ENCODE measurements at regions not wholly inside any gene's neighbourhood (a gene's known extent, or its start where the extent isn't known, plus 50 kb on each side); places are given as distances from the start of the nearest gene placed in this dataset.

- H3K27ac Mint-ChIP-seq, result no peak overlapping the region
- TF ChIP-seq USF1 (CRISPR knock-in tag; IDR thresholded peaks at IDR 0.05), result no peak
- no peak for TF ChIP-seq NR1H2 (CRISPR knock-in tag; IDR thresholded peaks at IDR 0.05)
- no peak for TF ChIP-seq GABPB1 (CRISPR knock-in tag; IDR thresholded peaks at IDR 0.05)
- TF ChIP-seq HMGA2 (CRISPR knock-in tag; IDR thresholded peaks at IDR 0.05), result no peak
- TF ChIP-seq TCF7 (CRISPR knock-in tag; IDR thresholded peaks at IDR 0.05; ENCODE audit: low read depth), result no peak
- TF ChIP-seq ZBTB21 (CRISPR knock-in tag; IDR thresholded peaks at IDR 0.05; ENCODE audit: borderline replicate concordance), result no peak
- no peak for TF ChIP-seq PREB (CRISPR knock-in tag; IDR thresholded peaks at IDR 0.05; ENCODE audit: borderline replicate concordance)
- no peak for TF ChIP-seq ZNF263 (CRISPR knock-in tag; IDR thresholded peaks at IDR 0.05; ENCODE audit: low read depth)
- TF ChIP-seq GRHL2 (CRISPR knock-in tag; IDR thresholded peaks at IDR 0.05; ENCODE audit: insufficient replicate concordance, severe bottlenecking), result no peak
- no peak for TF ChIP-seq GTF2I (CRISPR knock-in tag; conservative IDR thresholded peaks at IDR 0.05)
- no peak for TF ChIP-seq CDX4 (CRISPR knock-in tag; IDR thresholded peaks at IDR 0.05; ENCODE audit: borderline replicate concordance)
- no peak for TF ChIP-seq ZBTB43 (CRISPR knock-in tag; IDR thresholded peaks at IDR 0.05)
- TF ChIP-seq ZNF121 (CRISPR knock-in tag; IDR thresholded peaks at IDR 0.05), result no peak
- no peak for TF ChIP-seq SP1 (CRISPR knock-in tag; conservative IDR thresholded peaks at IDR 0.05)
- TF ChIP-seq E2F5 (CRISPR knock-in tag; IDR thresholded peaks at IDR 0.05), result no peak
- CTCF ChIA-PET, result no interaction called here
- H3K4me1 Mint-ChIP-seq, result no peaks in the 10 kb centered on the region
- DNase-seq (ENCODE audit: low spot score) (no peak), ATAC-seq (no peak)
- peaks cover 18% of the 10 kb centered on the region; the same call in 1 of the 2 replicates for H3K9me3 Mint-ChIP-seq
- H3K27me3 Mint-ChIP-seq (ENCODE audit: low read depth), result no peaks in the 10 kb centered on the region
- no peak overlapping the region for H3K4me3 Mint-ChIP-seq
- POLR2A ChIA-PET, result no interaction called here
- H3K36me3 Mint-ChIP-seq, result no peaks in the 10 kb centered on the region
Observed at GRCh38 chr18:1652018-1652417, 747.3 kb downstream of the ADCYAP1 start.

GRCh38 chr18:1653873-1654272, 749.2 kb downstream of the ADCYAP1 start:
- H3K27ac Mint-ChIP-seq, result no peak overlapping the region
- DNase-seq (ENCODE audit: low spot score), result no peak
- no peaks in the 10 kb centered on the region for H3K4me1 Mint-ChIP-seq
- H3K36me3 Mint-ChIP-seq, result no peaks in the 10 kb centered on the region
- ChIA-PET POLR2A (no interaction called here), CTCF (interaction anchor here (0.6 kb wide), 1 partner anchor 250 kb away, joined by 3 read pairs; no protein-coding TSS in a partner anchor)
- ATAC-seq, result no peak
- no peak overlapping the region for H3K4me3 Mint-ChIP-seq
- H3K9me3 Mint-ChIP-seq, result peaks cover 14% of the 10 kb centered on the region; the same call in 1 of the 2 replicates
- H3K27me3 Mint-ChIP-seq (ENCODE audit: low read depth), result no peaks in the 10 kb centered on the region
- TF ChIP-seq TEAD1 (CRISPR knock-in tag; IDR thresholded peaks at IDR 0.05) (no peak), EMX1 (CRISPR knock-in tag; IDR thresholded peaks at IDR 0.05) (no peak), JAZF1 (CRISPR knock-in tag; IDR thresholded peaks at IDR 0.05) (no peak), ZNF232 (CRISPR knock-in tag; IDR thresholded peaks at IDR 0.05) (no peak), TEAD4 (CRISPR knock-in tag; IDR thresholded peaks at IDR 0.05) (no peak), ZNF425 (CRISPR knock-in tag; conservative IDR thresholded peaks at IDR 0.05) (no peak), MLX (CRISPR knock-in tag; IDR thresholded peaks at IDR 0.05) (no peak), ELF4 (CRISPR knock-in tag; IDR thresholded peaks at IDR 0.05; ENCODE audit: low read depth) (no peak), ZNF423 (CRISPR knock-in tag; IDR thresholded peaks at IDR 0.05) (no peak), CDX4 (CRISPR knock-in tag; IDR thresholded peaks at IDR 0.05; ENCODE audit: borderline replicate concordance) (no peak), ZNF396 (CRISPR knock-in tag; IDR thresholded peaks at IDR 0.05; ENCODE audit: borderline replicate concordance) (no peak), FOXK1 (CRISPR knock-in tag; IDR thresholded peaks at IDR 0.05) (no peak)

Measured in WTC11 (cell line).